ENCODE measurements at regions not wholly inside any gene's neighbourhood (a gene's known extent, or its start where the extent isn't known, plus 50 kb on each side); places are given as distances from the start of the nearest gene placed in this dataset. TPM values are rescaled to one million over a fixed set of nuclear protein-coding genes. Genes with fewer than 3 reads are reported as not detected.

- H3K9me3 ChIP-seq (ENCODE audit: control insufficient read depth in 4 of 4, low read length in 3 of 4) = peaks cover 0 to 6% (median 2%) of the 10 kb centered on the region in 4 donors
- H3K9ac ChIP-seq (ENCODE audit: low read depth in 1 of 2, low read length in 2 of 2) = no peak overlapping the region
- DNase-seq (ENCODE audit: low spot score) = no peak
- H3K4me1 ChIP-seq (ENCODE audit: control insufficient read depth in 4 of 4, insufficient read depth in 4 of 4, low read length in 3 of 4) = no peaks in the 10 kb centered on the region
- no peaks in the 10 kb centered on the region for H3K27me3 ChIP-seq (ENCODE audit: control insufficient read depth in 4 of 4, insufficient read depth in 4 of 4, low read length in 3 of 4)
- no peak for TF ChIP-seq RXRA (IDR thresholded peaks at IDR 0.05)
- TF ChIP-seq YY1 (IDR thresholded peaks at IDR 0.05) = no peak
- TF ChIP-seq GABPA (IDR thresholded peaks at IDR 0.05 in 1 of 2, conservative IDR thresholded peaks at IDR 0.05 in 1 of 2) = no peak
- no peak for TF ChIP-seq EGR1 (IDR thresholded peaks at IDR 0.05; ENCODE audit: low read depth in 2 of 2)
- no peak for TF ChIP-seq CTCF (IDR thresholded peaks at IDR 0.05; ENCODE audit: low read depth, low read length, missing input control)
- TF ChIP-seq HNF4G (IDR thresholded peaks at IDR 0.05) = no peak
- H3K36me3 ChIP-seq (ENCODE audit: control insufficient read depth in 4 of 4, insufficient read depth in 3 of 4, low read depth in 1 of 4, low read length in 3 of 4) = no peaks in the 10 kb centered on the region
- no peak overlapping the region for H3K27ac ChIP-seq (ENCODE audit: low read depth in 1 of 2, low read length in 2 of 2)
- no peak overlapping the region for H3K4me3 ChIP-seq (ENCODE audit: low read depth in 1 of 3, low read length in 3 of 3)
These were observed 203.0 kb downstream of the GRIA2 start for GRCh38 chr4:157423526-157424020.

DNA sequence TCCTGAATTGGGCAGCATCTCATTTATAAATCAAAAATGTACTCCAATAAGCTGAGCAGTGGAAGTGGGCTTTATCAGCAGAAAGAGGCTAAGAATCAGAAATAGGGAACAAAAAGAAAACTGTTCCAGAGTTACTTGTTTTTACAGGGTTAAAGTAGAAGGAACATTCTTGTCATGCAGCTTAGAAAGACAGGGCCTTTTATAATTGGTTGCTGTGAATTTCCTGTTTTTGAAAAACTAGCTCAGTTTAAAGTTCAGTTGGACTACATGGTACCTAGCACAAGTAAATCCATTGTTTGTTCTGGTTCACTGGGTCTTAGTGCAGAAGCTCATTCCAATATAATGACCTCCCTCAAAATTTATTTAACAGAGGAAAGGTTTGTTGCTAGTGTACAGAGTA is 200.8 kb downstream of the GRIA2 start:
- no peak for TF ChIP-seq HNF4G (IDR thresholded peaks at IDR 0.05)
- TF ChIP-seq RAD21 (IDR thresholded peaks at IDR 0.05) = no peak
- no peak for TF ChIP-seq HNF4A (conservative IDR thresholded peaks at IDR 0.05)
- no peak for TF ChIP-seq TAF1 (conservative IDR thresholded peaks at IDR 0.05)
- no peak for TF ChIP-seq RXRA (IDR thresholded peaks at IDR 0.05)
- TF ChIP-seq MAX (IDR thresholded peaks at IDR 0.05) = no peak
- no peak for TF ChIP-seq YY1 (IDR thresholded peaks at IDR 0.05)
- no peak for TF ChIP-seq EGR1 (IDR thresholded peaks at IDR 0.05; ENCODE audit: low read depth in 2 of 2)
- peaks cover 0 to 6% (median 2%) of the 10 kb centered on the region in 4 donors for H3K9me3 ChIP-seq (ENCODE audit: control insufficient read depth in 4 of 4, low read length in 3 of 4)
- H3K4me1 ChIP-seq (ENCODE audit: control insufficient read depth in 4 of 4, insufficient read depth in 4 of 4, low read length in 3 of 4) = no peaks in the 10 kb centered on the region
- no peak overlapping the region for H3K27ac ChIP-seq (ENCODE audit: low read depth in 1 of 2, low read length in 2 of 2)
- H3K36me3 ChIP-seq (ENCODE audit: control insufficient read depth in 4 of 4, insufficient read depth in 3 of 4, low read depth in 1 of 4, low read length in 3 of 4) = no peaks in the 10 kb centered on the region
- no peak for DNase-seq (ENCODE audit: low spot score)
- no peak overlapping the region for H3K9ac ChIP-seq (ENCODE audit: low read depth in 1 of 2, low read length in 2 of 2)
- H3K27me3 ChIP-seq (ENCODE audit: control insufficient read depth in 4 of 4, insufficient read depth in 4 of 4, low read length in 3 of 4) = no peaks in the 10 kb centered on the region
- no peak overlapping the region for H3K4me3 ChIP-seq (ENCODE audit: low read depth in 1 of 3, low read length in 3 of 3)

Small RNA genes in the stretch of these regions (small RNA-seq; reads per million reads assigned to genes)
- not detected for gene RF00019
